VCaP (cell line): ENCODE measurements at regions not wholly inside any gene's neighbourhood (a gene's known extent, or its start where the extent isn't known, plus 50 kb on each side); places are given as distances from the start of the nearest gene placed in this dataset.

Experiments used
- H3K27ac ChIP-seq: fragments of 450-650 bp; 2 replicates; pipeline ENCODE4 v1.5.1; 2017
- CTCF ChIP-seq: fragments of 450-650 bp; conservative IDR thresholded peaks from 2 replicates; pipeline ENCODE4 v1.5.1; 2017; ENCODE audit warnings: mild to moderate bottlenecking, moderate library complexity

GRCh38 chr14:54058505-54058904, 101.9 kb upstream of the BMP4 start:
- TF ChIP-seq CTCF = no peak

GRCh38 chr14:54083549-54084239, 127.1 kb upstream of the BMP4 start:
- no peak overlapping the region for H3K27ac ChIP-seq
- TF ChIP-seq CTCF = no peak

More at GRCh38 chr14:54058505-54058904, 101.9 kb upstream of the BMP4 start:
- no peak overlapping the region for H3K27ac ChIP-seq

- no peak for TF ChIP-seq CTCF
- H3K27ac ChIP-seq = no peak overlapping the region
Observed at GRCh38 chr14:54085232-54085761, 128.7 kb upstream of the BMP4 start.

GRCh38 chr14:54085841-54086240, 129.2 kb upstream of the BMP4 start:
- no peak for TF ChIP-seq CTCF
- H3K27ac ChIP-seq = no peak overlapping the region

GRCh38 chr14:54086767-54087166, 130.1 kb upstream of the BMP4 start:
- no peak for TF ChIP-seq CTCF
- H3K27ac ChIP-seq = no peak overlapping the region

GRCh38 chr14:54087376-54087775, 130.8 kb upstream of the BMP4 start:
- no peak overlapping the region for H3K27ac ChIP-seq
- no peak for TF ChIP-seq CTCF

GRCh38 chr14:54088271-54088670, 131.6 kb upstream of the BMP4 start:
- H3K27ac ChIP-seq = no peak overlapping the region
- no peak for TF ChIP-seq CTCF
